Gastrocnemius medialis (tissue), 4 donors: ENCODE measurements at regions not wholly inside any gene's neighbourhood (a gene's known extent, or its start where the extent isn't known, plus 50 kb on each side); places are given as distances from the start of the nearest gene placed in this dataset.
A peak's percentile ranks its signal among the peaks of the same experiment; 100 is the strongest.

Experiments used
- ATAC-seq, 2 donors: fragments of 150-250 bp; one replicate each; pipeline ENCODE4 v1.9.1; 2016
- DNase-seq, 2 donors: peaks; one replicate each; pipeline ENCODE4 v3.0.0-alpha.2; 2019
- H3K27ac ChIP-seq, 4 donors: fragments of 200-600 bp; sonication (generic); 1 replicate in 1 of 4; 2 replicates in 3 of 4; pipeline ENCODE4 v1.5.1; 2016 to 2018; ENCODE audit warnings: mild to moderate bottlenecking in 2 of 4, moderate library complexity in 1 of 4
- H3K27me3 ChIP-seq, 3 donors: fragments of 200-600 bp; sonication (generic) in 2 of 3; 1 replicate in 1 of 3; 2 replicates in 2 of 3; pipeline versions ENCODE4 v1.5.1 to v1.6.0; 2016 to 2019; ENCODE audit warnings: mild to moderate bottlenecking in 1 of 3, moderate library complexity in 1 of 3
- H3K36me3 ChIP-seq, 2 donors: fragments of 200-600 bp; sonication (generic) in 1 of 2; one replicate each; pipeline ENCODE4 v1.5.1; 2017 to 2018
- H3K4me1 ChIP-seq, 2 donors: fragments of 200-600 bp; sonication (generic) in 1 of 2; one replicate each; pipeline ENCODE4 v1.5.1; 2016 to 2017; ENCODE audit warnings: mild to moderate bottlenecking in 2 of 2
- H3K4me3 ChIP-seq, 4 donors: fragments of 200-600 bp; sonication (generic) in 3 of 4; 1 replicate in 1 of 4; 2 replicates in 3 of 4; pipeline ENCODE4 v1.5.1; 2016 to 2019; ENCODE audit warnings: mild to moderate bottlenecking in 2 of 4
- H3K9me3 ChIP-seq, 3 donors: fragments of 200-600 bp; sonication (generic) in 2 of 3; 1 replicate in 1 of 3; 2 replicates in 2 of 3; pipeline ENCODE4 v1.5.1; 2016 to 2019
- POLR2A ChIP-seq, 2 donors: fragments of 450-650 bp; IDR thresholded peaks; one replicate each; pipeline ENCODE4 v1.6.1; 2017; ENCODE audit warnings: antibody characterized with exemption in 2 of 2, mild to moderate bottlenecking in 2 of 2, moderate library complexity in 2 of 2
- in situ Hi-C, 4 donors: fragments of 200-750 bp; cut with MboI; loops; one replicate each; pipeline versions ENCODE4 v1.15.0 to v1.8.0; 2017; ENCODE audit warnings: low sequenced_read_pairs in 4 of 4
- intact Hi-C: fragments of 100-400 bp; cut with DNase I; formaldehyde crosslinking; loops from one replicate; pipeline ENCODE4 v1.15.1; 2023; ENCODE audit warnings: low total_unique reads
- TF ChIP-seq, protein P1 (sequence below), 5 experiments: fragments of 450-650 bp in 3 of 5; fragments of 200-600 bp in 2 of 5; sonication (generic) in 2 of 5; IDR thresholded peaks in 4 of 5; conservative IDR thresholded peaks in 1 of 5; 1 replicate in 4 of 5; 2 replicates in 1 of 5; pipeline ENCODE4 v1.5.1; 2016 to 2019; ENCODE audit warnings: antibody characterized with exemption in 5 of 5, mild to moderate bottlenecking in 3 of 5, moderate library complexity in 3 of 5

DNA sequence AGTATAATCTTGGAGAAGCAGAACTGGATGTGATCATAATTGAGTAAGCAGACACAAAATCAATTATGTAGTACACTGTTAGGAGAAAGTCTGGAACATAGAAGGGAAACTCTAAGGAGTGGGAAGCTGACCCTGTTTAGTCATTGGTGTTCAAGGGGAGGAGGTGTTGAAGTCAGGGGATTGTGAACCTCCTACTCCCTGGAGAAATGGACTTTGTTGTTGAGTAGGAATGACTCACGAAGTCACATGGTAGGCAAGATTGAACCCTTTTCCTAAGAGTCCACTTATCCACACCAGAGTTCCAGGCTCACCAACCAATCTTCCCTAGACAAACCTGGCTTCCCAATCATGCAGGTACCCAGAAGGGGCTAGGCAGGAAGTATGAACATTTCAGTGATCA lies 81.0 kb upstream of the BCL11A start:
- H3K4me1 ChIP-seq = no peaks in the 10 kb centered on the region
- H3K9me3 ChIP-seq = no peaks in the 10 kb centered on the region
- intact Hi-C loops = no loop called here
- no peak overlapping the region for H3K27ac ChIP-seq
- ATAC-seq (no peak), DNase-seq (no peak)
- H3K4me3 ChIP-seq = no peak overlapping the region
- in situ Hi-C loops = no loop called here
- no peaks in the 10 kb centered on the region for H3K36me3 ChIP-seq
- H3K27me3 ChIP-seq = no peaks in the 10 kb centered on the region
- TF ChIP-seq, protein P1, sequence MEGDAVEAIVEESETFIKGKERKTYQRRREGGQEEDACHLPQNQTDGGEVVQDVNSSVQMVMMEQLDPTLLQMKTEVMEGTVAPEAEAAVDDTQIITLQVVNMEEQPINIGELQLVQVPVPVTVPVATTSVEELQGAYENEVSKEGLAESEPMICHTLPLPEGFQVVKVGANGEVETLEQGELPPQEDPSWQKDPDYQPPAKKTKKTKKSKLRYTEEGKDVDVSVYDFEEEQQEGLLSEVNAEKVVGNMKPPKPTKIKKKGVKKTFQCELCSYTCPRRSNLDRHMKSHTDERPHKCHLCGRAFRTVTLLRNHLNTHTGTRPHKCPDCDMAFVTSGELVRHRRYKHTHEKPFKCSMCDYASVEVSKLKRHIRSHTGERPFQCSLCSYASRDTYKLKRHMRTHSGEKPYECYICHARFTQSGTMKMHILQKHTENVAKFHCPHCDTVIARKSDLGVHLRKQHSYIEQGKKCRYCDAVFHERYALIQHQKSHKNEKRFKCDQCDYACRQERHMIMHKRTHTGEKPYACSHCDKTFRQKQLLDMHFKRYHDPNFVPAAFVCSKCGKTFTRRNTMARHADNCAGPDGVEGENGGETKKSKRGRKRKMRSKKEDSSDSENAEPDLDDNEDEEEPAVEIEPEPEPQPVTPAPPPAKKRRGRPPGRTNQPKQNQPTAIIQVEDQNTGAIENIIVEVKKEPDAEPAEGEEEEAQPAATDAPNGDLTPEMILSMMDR (IDR thresholded peaks at IDR 0.05 in 4 of 5, conservative IDR thresholded peaks at IDR 0.05 in 1 of 5) = no peak
- TF ChIP-seq POLR2A (IDR thresholded peaks at IDR 0.05) = no peak

DNA sequence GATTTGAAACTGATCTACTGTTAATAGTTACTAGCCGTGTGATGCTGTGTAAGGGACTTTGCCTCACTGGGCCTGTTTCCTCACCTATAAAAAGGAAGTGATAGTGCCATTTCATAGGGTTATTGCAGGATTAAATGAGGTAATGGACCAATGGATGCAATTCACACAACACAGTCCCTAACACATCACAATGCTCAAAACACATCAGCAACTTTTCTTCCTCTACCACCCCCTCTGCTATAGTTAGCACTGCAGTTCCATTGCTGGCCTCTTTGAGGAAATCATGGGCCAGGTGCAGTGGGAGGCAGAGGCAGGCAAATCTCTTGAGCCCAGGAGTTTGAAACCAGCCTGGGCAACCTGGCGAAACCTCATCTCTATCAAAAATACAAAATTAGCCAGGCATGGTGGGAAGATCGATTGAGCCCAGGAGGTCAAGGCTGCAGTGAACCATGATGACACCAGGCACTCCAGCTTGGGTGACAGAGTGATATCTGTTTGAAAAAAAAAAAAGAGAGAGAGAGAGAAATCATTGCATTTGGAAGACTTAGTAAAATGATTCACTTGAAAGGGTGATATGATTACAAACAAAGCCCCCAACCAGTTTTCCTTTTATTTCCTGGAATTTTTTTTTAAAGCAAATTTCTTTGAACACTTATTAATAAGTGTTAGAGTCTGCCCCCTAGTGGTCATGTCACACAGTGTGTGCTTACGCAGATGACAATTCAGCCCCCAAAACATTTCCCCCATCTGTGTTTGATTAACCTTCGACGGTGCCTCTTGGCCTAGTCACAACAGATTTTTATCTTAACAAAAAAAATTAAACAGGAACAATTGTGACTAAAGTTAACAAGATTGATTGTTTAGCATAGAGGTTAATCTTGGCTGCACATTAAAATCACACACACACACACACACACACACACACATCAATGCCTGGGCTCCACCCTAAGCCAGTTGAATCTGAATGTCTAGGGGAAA lies 88.6 kb upstream of the BCL11A start:
- DNase-seq = no peak
- ATAC-seq = no peak
- Histone ChIP-seq H3K9me3 (no peaks in the 10 kb centered on the region), H3K4me3 (no peak overlapping the region), H3K27ac (no peak overlapping the region), H3K4me1 (peaks cover 0 to 14% of the 10 kb centered on the region in 2 donors), H3K36me3 (no peaks in the 10 kb centered on the region), H3K27me3 (no peaks in the 10 kb centered on the region)
- intact Hi-C loops = no loop called here
- in situ Hi-C loops = no loop called here
- no peak for TF ChIP-seq POLR2A (IDR thresholded peaks at IDR 0.05)
- TF ChIP-seq, protein P1 (IDR thresholded peaks at IDR 0.05 in 4 of 5, conservative IDR thresholded peaks at IDR 0.05 in 1 of 5) = peak in 3 of 5 experiments; percentile 34 to 59 (median 53)

DNA sequence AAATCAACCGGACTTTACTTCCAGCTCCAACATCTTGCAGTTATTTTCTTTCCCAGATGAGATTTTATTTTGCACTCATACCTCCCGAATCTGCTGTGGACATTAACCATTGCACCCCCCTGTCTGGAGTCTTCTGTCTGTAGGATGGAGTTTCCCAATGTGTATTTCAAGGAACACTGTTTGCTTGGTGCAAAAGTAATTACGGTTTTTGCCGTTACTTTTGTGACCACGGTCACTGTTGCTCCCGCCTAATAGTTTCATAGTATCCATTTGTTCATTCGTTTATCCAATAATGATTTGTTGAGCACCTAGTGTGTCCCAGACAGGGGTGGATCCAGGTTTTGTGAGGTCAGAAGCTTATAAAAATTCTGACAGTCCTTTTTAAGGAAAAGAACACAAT lies 90.3 kb upstream of the BCL11A start:
- Histone ChIP-seq H3K4me3 (no peak overlapping the region), H3K4me1 (peaks cover 0 to 14% of the 10 kb centered on the region in 2 donors), H3K36me3 (no peaks in the 10 kb centered on the region), H3K9me3 (no peaks in the 10 kb centered on the region), H3K27ac (no peak overlapping the region), H3K27me3 (no peaks in the 10 kb centered on the region)
- TF ChIP-seq, protein P1 (IDR thresholded peaks at IDR 0.05 in 4 of 5, conservative IDR thresholded peaks at IDR 0.05 in 1 of 5) = no peak
- no peak for TF ChIP-seq POLR2A (IDR thresholded peaks at IDR 0.05)
- in situ Hi-C loops (no loop called here), intact Hi-C loops (no loop called here)
- DNase-seq (no peak), ATAC-seq (no peak)

DNA sequence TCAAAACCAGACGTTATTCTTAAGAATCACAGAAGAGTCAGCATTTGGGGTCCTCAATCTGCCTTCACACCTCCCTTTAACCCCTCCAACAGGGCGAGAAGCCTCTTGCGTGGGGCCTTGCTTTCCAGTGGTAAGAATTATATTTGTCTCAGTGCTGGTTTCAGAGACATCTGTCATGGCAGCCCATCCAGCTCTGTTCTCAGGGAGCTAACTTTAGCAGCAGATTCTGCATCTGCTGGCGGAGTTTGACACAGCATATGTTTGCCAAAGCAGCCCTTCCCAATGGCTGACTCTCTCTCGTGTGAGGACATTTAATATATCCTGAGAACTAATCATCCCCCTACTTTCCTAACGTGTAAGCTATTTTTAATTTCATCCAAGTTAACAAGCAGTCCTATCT lies 91.5 kb upstream of the BCL11A start:
- Histone ChIP-seq H3K4me1 (peaks cover 0 to 14% of the 10 kb centered on the region in 2 donors), H3K27me3 (no peaks in the 10 kb centered on the region), H3K36me3 (no peaks in the 10 kb centered on the region), H3K4me3 (no peak overlapping the region), H3K9me3 (no peaks in the 10 kb centered on the region), H3K27ac (peak overlapping the region in 3 of 4 donors; percentile 43 to 60 (median 54))
- peak; percentile 65 to 83 for ATAC-seq
- in situ Hi-C loops (no loop called here), intact Hi-C loops (no loop called here)
- peak; percentile 13 to 16 for DNase-seq
- no peak for TF ChIP-seq POLR2A (IDR thresholded peaks at IDR 0.05)
- TF ChIP-seq, protein P1 (IDR thresholded peaks at IDR 0.05 in 4 of 5, conservative IDR thresholded peaks at IDR 0.05 in 1 of 5) = no peak
